HUES48 (cell line): ENCODE measurements at regions not wholly inside any gene's neighbourhood (a gene's known extent, or its start where the extent isn't known, plus 50 kb on each side); places are given as distances from the start of the nearest gene placed in this dataset.

Experiments used
- H3K27ac ChIP-seq: one replicate; pipeline ENCODE4 v1.7.0; 2013; ENCODE audit warnings: low read depth, low read length, inconsistent platforms
- H3K27me3 ChIP-seq: 2 replicates; pipeline ENCODE4 v1.6.1; 2013; ENCODE audit warnings: mild to moderate bottlenecking, low read length; ENCODE audit not compliant: control insufficient read depth, insufficient read depth
- H3K36me3 ChIP-seq: 2 replicates; pipeline ENCODE4 v1.6.1; 2013; ENCODE audit warnings: low read length; ENCODE audit not compliant: control insufficient read depth, insufficient read depth
- H3K4me1 ChIP-seq: 2 replicates; pipeline ENCODE4 v1.6.1; 2013; ENCODE audit warnings: mild to moderate bottlenecking, low read length; ENCODE audit not compliant: control insufficient read depth, insufficient read depth
- H3K4me3 ChIP-seq: 2 replicates; pipeline ENCODE4 v1.5.1; 2013; ENCODE audit warnings: mild to moderate bottlenecking, low read depth, low read length
- H3K9ac ChIP-seq: 2 replicates; pipeline ENCODE4 v1.6.1; 2013; ENCODE audit warnings: mild to moderate bottlenecking, low read depth, low read length, moderate library complexity
- H3K9me3 ChIP-seq: 2 replicates; pipeline ENCODE4 v1.6.1; 2013; ENCODE audit warnings: low read length; ENCODE audit not compliant: control insufficient read depth, insufficient read depth

DNA sequence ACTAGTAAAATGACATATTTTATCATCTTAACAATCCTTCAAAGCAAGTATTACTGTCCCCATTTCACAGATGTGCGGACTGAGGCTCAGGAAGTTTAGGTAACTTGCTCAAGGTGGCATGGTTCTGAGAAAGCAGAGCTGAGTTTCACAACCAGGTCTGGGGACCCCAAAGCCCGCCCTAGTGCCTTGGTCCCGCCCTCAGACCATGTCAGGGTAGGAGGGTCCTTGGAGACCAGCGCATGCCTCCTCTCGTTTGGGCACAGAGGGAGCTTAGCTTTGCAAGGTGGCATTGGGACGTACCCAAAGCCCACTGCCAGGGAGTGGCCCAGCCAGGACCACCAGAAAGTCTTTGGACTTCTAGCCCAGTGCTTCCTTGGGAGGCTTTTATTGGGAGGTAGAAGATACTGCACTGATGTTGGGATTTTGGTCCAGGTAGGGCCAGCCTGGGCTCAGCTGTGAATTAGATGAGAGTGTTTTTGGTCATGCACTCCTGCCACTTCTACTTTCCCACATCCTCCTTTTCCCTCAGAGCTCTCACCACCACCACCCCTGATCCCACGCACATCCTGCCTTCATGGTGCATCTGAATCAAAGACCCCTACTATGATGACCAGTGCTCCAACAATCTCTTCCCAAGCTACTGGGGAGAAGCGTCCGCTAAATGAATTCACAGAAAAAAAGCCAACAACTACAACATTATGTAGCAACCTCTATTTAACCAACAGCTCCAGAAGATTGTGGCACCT, 307.9 kb downstream of the TLE3 start:
- Histone ChIP-seq H3K4me1 (peaks cover 2% of the 10 kb centered on the region; the same call in 1 of the 2 replicates), H3K36me3 (no peaks in the 10 kb centered on the region), H3K9me3 (no peaks in the 10 kb centered on the region), H3K27me3 (no peaks in the 10 kb centered on the region), H3K9ac (no peak overlapping the region), H3K4me3 (no peak overlapping the region), H3K27ac (no peak overlapping the region)

DNA sequence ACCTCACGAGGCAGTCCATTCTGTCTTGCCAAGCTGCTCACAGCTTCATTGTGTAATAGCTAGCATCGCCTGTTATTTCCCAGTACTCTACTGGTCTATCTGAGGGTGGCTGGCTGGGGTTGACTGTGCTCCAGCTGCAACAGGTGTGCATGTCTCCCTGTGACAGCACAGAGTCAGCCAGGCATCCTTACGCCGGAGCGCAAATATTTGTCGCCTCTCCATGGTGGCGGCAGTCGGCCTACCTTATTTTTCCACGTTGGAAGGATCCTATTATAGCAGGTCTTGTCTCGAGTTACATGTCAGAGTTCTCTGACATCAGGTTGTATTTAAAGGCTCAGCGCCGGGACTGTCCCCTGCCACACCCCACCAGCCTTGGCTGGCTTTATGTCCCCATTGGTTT, 307.1 kb downstream of the TLE3 start:
- Histone ChIP-seq H3K9ac (no peak overlapping the region), H3K36me3 (no peaks in the 10 kb centered on the region), H3K4me3 (no peak overlapping the region), H3K27me3 (no peaks in the 10 kb centered on the region), H3K9me3 (no peaks in the 10 kb centered on the region), H3K4me1 (peaks cover 7% of the 10 kb centered on the region; the same call in 1 of the 2 replicates), H3K27ac (no peak overlapping the region)

DNA sequence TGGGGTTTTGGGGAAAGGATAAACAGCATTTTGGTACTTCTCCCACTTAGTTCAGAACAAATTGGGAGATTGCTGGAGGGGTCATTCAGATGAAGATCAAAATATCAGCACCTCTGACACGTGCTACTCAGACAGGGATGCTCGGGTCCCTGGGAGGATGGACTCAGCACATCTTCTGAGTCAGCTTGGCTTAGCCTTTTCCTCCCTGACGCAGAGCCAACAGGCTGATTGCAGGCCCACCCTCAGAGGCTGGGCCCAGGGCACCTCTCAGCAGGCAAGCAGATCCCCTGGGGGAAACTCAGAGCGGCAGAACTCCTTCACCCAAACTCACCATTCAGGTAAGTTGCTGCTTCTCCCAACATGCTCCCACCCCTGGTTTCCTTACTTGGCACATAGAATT, 304.9 kb downstream of the TLE3 start:
- Histone ChIP-seq H3K9me3 (no peaks in the 10 kb centered on the region), H3K36me3 (no peaks in the 10 kb centered on the region), H3K9ac (no peak overlapping the region), H3K27me3 (no peaks in the 10 kb centered on the region), H3K4me3 (no peak overlapping the region), H3K27ac (no peak overlapping the region), H3K4me1 (peaks cover 7% of the 10 kb centered on the region; the same call in 1 of the 2 replicates)

DNA sequence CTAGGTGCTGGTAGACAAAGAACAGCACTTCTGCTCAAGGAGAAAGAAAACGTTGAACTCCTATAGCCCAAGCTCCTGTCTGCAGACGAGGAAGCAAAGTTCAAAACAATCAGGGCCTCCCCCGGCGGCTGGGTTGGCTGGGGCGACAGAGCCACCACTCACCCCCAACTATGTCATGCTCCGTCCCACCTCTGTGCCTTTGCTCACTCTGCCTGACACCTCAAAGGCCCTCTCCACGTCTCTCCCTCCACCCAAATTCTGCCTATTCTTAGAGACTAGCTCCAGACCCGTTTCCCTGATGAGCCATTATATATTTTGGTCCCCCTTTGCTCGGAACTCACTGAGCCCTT, 304.3 kb downstream of the TLE3 start:
- Histone ChIP-seq H3K4me1 (peaks cover 7% of the 10 kb centered on the region; the same call in 1 of the 2 replicates), H3K27ac (no peak overlapping the region), H3K4me3 (no peak overlapping the region), H3K9ac (no peak overlapping the region), H3K36me3 (no peaks in the 10 kb centered on the region), H3K27me3 (no peaks in the 10 kb centered on the region), H3K9me3 (no peaks in the 10 kb centered on the region)

DNA sequence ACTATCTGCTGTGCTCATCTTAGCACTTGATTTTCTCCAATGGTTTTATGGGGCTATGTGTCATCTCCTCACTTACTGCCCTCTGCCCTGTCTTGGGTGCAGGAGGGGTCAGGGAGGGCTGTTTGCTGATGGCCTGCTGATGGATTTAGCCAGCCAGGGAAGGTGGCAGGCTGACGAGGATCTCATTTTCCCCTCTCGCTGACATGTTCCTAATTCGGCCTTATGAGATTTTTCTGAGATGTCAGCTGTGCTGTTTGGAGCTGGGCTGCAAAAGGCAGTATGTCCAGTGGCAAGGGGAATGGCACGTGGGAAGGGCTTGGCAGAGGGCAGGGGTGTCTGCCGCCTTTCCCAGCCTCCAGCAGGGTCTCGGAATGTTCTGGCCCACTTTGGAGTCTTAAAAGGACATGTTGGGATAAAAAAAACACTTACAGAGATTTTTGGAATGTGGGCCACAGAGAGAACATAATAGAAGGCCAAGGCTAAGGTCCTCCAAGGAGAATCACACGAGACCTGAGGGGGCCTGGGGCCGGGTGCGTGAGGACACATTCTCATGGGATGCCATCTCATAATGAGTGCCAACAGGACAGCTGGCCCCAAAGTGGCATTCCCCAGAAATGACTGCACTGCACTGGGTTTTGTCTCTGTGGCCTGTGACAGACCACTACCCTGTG, 303.8 kb downstream of the TLE3 start:
- Histone ChIP-seq H3K27me3 (no peaks in the 10 kb centered on the region), H3K4me3 (no peak overlapping the region), H3K27ac (no peak overlapping the region), H3K36me3 (no peaks in the 10 kb centered on the region), H3K9me3 (no peaks in the 10 kb centered on the region), H3K4me1 (peaks cover 7% of the 10 kb centered on the region; the same call in 1 of the 2 replicates), H3K9ac (no peak overlapping the region)

DNA sequence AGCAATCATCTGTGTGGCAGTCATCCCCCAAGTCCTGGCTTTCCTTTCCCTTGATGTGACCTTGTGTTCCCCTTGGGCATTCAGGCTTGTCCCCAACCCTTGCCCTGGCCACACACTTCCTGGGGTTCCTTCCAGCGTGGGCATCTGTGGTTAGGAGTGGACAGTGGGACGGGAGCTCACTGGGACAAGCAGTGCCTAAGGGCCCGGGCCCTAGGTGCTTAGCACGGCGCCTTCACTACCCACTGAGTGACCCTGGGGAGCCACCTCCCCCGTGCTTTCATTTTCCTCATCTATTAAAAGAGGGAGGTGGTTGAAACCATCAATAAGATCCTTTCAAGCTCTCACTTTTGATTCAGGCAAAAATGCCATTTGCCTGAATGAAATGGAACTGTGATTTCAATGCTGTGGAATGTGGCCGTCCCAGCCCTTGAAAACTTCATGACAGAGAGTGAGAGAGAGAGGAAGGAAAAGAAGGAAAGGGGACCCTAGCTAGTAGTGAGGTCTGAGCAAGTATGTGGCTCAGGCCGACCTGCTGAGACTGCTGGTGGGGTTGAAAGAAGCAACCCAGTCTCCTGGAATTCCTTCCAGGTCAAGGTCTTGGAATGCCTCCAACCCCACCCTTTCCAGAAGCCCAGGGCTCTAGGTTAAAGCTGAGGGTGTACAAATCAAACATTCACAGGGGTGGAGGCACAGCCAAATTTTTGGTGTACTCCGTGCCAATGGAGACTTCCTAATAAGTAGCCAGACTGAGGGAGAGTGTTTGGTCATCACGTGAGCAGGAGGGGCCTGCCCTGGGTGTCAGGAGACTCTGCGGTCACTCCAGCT, 302.9 kb downstream of the TLE3 start:
- Histone ChIP-seq H3K9ac (no peak overlapping the region), H3K36me3 (no peaks in the 10 kb centered on the region), H3K4me3 (no peak overlapping the region), H3K27me3 (no peaks in the 10 kb centered on the region; the same call in 1 of the 2 replicates), H3K27ac (no peak overlapping the region), H3K4me1 (peaks cover 7% of the 10 kb centered on the region; the same call in 1 of the 2 replicates), H3K9me3 (no peaks in the 10 kb centered on the region)

DNA sequence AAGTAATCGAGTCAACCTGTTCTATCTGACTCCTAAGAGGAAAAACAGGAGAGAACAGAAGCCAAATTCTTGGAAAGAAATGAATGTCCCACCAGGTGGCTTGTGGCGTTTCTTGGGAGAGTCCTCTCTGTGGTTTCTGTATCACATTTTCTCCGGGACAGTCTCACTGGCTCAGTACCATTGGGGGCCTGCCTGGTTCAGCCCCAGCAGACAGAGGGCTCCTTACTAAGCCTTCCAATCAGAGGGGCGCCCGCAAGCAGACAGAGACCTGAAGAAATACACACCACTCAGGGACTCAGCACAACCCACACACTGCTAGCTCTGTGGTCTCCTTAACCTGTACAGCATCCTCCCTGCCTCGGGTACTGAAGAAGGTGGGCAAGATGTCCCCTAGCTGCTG, 302.1 kb downstream of the TLE3 start:
- Histone ChIP-seq H3K9me3 (no peaks in the 10 kb centered on the region), H3K4me3 (no peak overlapping the region), H3K4me1 (peaks cover 7% of the 10 kb centered on the region; the same call in 1 of the 2 replicates), H3K36me3 (no peaks in the 10 kb centered on the region), H3K9ac (no peak overlapping the region), H3K27me3 (no peaks in the 10 kb centered on the region; the same call in 1 of the 2 replicates), H3K27ac (no peak overlapping the region)

DNA sequence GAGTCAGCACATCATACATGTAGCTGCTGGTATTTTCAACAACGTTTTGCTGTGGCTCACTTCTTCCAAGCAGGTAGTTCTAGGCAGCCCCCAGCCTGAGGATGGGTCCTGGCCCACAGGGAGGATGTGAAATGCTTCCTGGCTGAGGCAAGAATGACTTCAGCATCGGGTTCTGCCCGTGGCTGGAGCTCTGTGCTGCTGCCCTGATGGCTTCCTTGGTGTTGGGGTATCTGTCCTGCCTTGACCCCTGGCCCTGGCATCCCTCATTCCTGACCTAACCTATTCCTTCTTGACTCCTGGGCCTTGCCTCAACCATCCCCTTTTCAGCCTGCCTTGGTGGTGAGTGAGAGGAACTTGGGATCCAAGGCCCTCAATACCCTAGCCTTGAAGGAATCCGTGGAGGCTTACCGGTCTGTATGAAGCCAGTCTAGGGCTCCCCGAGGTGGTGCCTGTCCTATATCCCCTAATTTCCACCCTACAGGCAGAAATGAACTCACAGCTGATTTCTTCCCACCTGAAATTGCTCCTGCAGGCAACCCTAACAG, 300.6 kb downstream of the TLE3 start:
- H3K27ac ChIP-seq, result no peak overlapping the region
- no peaks in the 10 kb centered on the region; the same call in 1 of the 2 replicates for H3K27me3 ChIP-seq
- no peaks in the 10 kb centered on the region for H3K36me3 ChIP-seq
- peaks cover 7% of the 10 kb centered on the region; the same call in 1 of the 2 replicates for H3K4me1 ChIP-seq
- H3K4me3 ChIP-seq, result no peak overlapping the region
- H3K9me3 ChIP-seq, result no peaks in the 10 kb centered on the region
- H3K9ac ChIP-seq, result no peak overlapping the region

DNA sequence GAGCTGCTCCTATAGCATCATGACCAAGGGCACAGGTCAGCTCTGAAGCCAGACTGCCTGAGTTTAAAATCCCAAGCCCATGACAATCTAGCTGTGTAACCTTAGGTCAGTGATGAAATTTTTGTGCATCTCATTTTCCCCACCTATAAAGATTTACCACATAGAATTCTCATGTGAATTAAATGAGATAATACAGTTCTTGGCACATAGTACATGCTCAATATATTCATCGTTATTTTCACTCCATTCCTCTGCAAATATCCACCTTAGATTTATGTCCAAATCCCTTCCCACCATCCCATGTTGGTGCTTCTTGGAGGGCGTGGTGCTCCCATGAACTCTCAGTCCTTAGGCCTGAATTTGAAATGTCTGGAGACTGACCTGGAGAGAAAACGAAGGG, 300.1 kb downstream of the TLE3 start:
- H3K4me1 ChIP-seq, result peaks cover 7% of the 10 kb centered on the region; the same call in 1 of the 2 replicates
- no peak overlapping the region for H3K9ac ChIP-seq
- no peak overlapping the region for H3K4me3 ChIP-seq
- no peaks in the 10 kb centered on the region for H3K9me3 ChIP-seq
- H3K36me3 ChIP-seq, result no peaks in the 10 kb centered on the region
- H3K27me3 ChIP-seq, result no peaks in the 10 kb centered on the region; the same call in 1 of the 2 replicates
- H3K27ac ChIP-seq, result no peak overlapping the region

DNA sequence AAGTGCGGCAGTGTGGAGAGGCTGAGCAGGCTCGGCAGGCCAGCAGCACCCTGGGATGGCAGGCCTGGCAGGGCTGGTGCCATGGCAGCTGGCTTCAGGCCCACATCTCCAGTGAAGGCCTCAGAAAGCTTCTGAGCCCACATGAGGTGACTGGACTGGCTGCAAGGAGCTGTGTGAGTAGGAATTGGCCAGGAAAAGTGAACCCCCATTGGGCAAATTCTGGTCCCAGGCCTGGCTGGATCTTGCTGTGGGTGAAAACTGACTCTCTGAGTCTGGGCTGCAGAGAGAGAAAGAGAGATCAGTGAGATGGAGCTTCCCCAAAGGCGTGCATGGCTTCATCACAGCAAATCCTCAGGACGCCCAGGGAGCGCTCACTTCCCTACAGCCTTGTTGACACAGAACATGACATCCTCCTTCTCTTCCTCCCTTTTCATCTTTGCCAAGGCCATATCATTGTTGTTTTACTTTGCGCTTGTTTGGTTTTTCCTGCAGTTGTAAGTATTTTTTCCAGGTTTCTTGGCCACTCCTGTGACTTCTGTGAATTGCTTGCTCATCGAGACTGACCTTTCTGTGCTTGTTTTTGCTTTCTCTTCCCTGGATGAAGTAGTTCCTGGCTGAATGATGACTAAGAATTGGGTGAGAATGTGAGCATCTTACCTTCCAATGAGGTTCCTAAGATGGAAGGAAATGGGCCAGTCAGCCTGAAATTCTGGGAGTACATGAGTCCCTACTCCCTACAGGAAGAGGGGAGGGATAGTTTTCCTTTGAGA, 299.1 kb downstream of the TLE3 start:
- H3K9ac ChIP-seq, result no peak overlapping the region
- no peaks in the 10 kb centered on the region for H3K9me3 ChIP-seq
- H3K27ac ChIP-seq, result no peak overlapping the region
- no peaks in the 10 kb centered on the region for H3K36me3 ChIP-seq
- no peaks in the 10 kb centered on the region; the same call in 1 of the 2 replicates for H3K27me3 ChIP-seq
- peaks cover 7% of the 10 kb centered on the region; the same call in 1 of the 2 replicates for H3K4me1 ChIP-seq
- H3K4me3 ChIP-seq, result no peak overlapping the region
